ENCODE measurements at regions not wholly inside any gene's neighbourhood (a gene's known extent, or its start where the extent isn't known, plus 50 kb on each side); places are given as distances from the start of the nearest gene placed in this dataset.

GRCh38 chr13:31068119-31068423 lies 93.6 kb downstream of the HSPH1 start:
- 0% methylated on average over 3 of the region's 4 CpGs for WGBS (ENCODE audit: insufficient coverage, low coverage, missing lambda C conversion rate)
- in situ Hi-C loops (cut with MboI) = no loop called here
- ATAC-seq (no peak), DNase-seq (ENCODE audit: extremely low read depth in 1 of 4, low spot score in 3 of 4) (no peak), FAIRE-seq (no peak)
- H3K4me3 ChIP-seq = no peak overlapping the region
- CTCF ChIA-PET (ENCODE audit: low intra/inter-chr PET ratio) = no interaction called here
- H3K79me2 ChIP-seq (ENCODE audit: control insufficient read depth, insufficient read depth, low read length) = no peaks in the 10 kb centered on the region
- no peak overlapping the region for H2AFZ ChIP-seq (ENCODE audit: low read depth, low read length)
- H3K27ac ChIP-seq (ENCODE audit: extremely low read depth, low read depth, low read length) = no peak overlapping the region
- no peaks in the 10 kb centered on the region for H3K4me1 ChIP-seq (replicated peaks in 1 of 2; ENCODE audit: control insufficient read depth in 2 of 2, insufficient read depth in 2 of 2, low read length in 2 of 2)
- H3K9me1 ChIP-seq (ENCODE audit: control insufficient read depth, insufficient read depth, low read length) = no peaks in the 10 kb centered on the region
- no peak overlapping the region for H3K4me2 ChIP-seq (ENCODE audit: insufficient read depth, low read length)
- H3K9ac ChIP-seq (ENCODE audit: insufficient read depth in 1 of 2, low read depth in 2 of 2, low read length in 2 of 2) = no peak overlapping the region
- H4K20me1 ChIP-seq (replicated peaks; ENCODE audit: control insufficient read depth, insufficient read depth, low read length) = no peaks in the 10 kb centered on the region
- H3K9me3 ChIP-seq (replicated peaks; ENCODE audit: control insufficient read depth, insufficient read depth, low read depth, low read length) = no peaks in the 10 kb centered on the region
- H3K27me3 ChIP-seq (ENCODE audit: control insufficient read depth in 2 of 2, insufficient read depth in 2 of 2, low read length in 2 of 2) = no peaks in the 10 kb centered on the region; a peak in 2 of 5 replicates
- TF ChIP-seq FOS (IDR thresholded peaks at IDR 0.05; ENCODE audit: extremely low read depth, insufficient read length) (no peak), ZNF79 (CRISPR knock-in tag; IDR thresholded peaks at IDR 0.05; ENCODE audit: low read depth) (no peak), ZBTB43 (CRISPR knock-in tag; IDR thresholded peaks at IDR 0.05) (no peak), ZC3H8 (IDR thresholded peaks at IDR 0.05) (no peak), MTF1 (CRISPR knock-in tag; IDR thresholded peaks at IDR 0.05; ENCODE audit: borderline replicate concordance) (no peak), SIX5 (IDR thresholded peaks at IDR 0.05; ENCODE audit: borderline replicate concordance in 1 of 2, insufficient read depth in 1 of 2, low read depth in 1 of 2, low read length in 2 of 2) (no peak), ZNF445 (CRISPR knock-in tag; IDR thresholded peaks at IDR 0.05; ENCODE audit: low read depth) (no peak), FIP1L1 (IDR thresholded peaks at IDR 0.05; ENCODE audit: low read depth, low read length, poor library complexity, severe bottlenecking) (no peak), GATAD2A (IDR thresholded peaks at IDR 0.05) (no peak), ZFP30 (CRISPR knock-in tag; IDR thresholded peaks at IDR 0.05; ENCODE audit: borderline replicate concordance) (no peak), ZNF584 (CRISPR knock-in tag; IDR thresholded peaks at IDR 0.05; ENCODE audit: low read depth) (no peak), ZBTB8A (IDR thresholded peaks at IDR 0.05; ENCODE audit: partially characterized antibody) (no peak), ETS1 (conservative IDR thresholded peaks at IDR 0.05; ENCODE audit: control insufficient read depth, low read depth, low read length) (no peak)
- POLR2A ChIA-PET = no interaction called here
- H3K36me3 ChIP-seq (ENCODE audit: control insufficient read depth, insufficient read depth, low read length) = no peaks in the 10 kb centered on the region
- intact Hi-C loops (cut with micrococcal nuclease) = no loop called here
- no TSS peak for BruUV-seq (replicated peaks)

Data from K562 (cell line).